ENCODE measurements at regions not wholly inside any gene's neighbourhood (a gene's known extent, or its start where the extent isn't known, plus 50 kb on each side); places are given as distances from the start of the nearest gene placed in this dataset.

DNA sequence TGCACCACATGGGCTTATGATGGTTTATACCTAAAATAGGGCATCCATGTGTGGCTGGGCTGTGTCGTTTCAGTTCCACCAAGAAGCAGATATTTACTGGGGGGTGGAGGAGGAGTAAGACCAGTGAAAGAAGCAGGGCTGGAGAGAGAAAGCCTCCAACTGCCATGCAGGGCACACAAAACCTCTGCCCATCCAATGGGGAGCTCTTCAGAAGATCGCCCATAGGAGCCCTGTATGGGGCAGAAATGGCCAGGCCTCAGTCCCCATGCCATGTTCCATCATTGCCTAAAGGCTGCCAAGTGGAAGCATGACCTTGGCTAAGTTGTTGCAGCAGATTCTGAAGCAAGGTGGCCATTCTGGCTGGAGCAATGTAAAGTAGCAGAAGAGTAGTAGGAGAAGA is 277.0 kb downstream of the MEX3B start:
- TF ChIP-seq, protein P1, sequence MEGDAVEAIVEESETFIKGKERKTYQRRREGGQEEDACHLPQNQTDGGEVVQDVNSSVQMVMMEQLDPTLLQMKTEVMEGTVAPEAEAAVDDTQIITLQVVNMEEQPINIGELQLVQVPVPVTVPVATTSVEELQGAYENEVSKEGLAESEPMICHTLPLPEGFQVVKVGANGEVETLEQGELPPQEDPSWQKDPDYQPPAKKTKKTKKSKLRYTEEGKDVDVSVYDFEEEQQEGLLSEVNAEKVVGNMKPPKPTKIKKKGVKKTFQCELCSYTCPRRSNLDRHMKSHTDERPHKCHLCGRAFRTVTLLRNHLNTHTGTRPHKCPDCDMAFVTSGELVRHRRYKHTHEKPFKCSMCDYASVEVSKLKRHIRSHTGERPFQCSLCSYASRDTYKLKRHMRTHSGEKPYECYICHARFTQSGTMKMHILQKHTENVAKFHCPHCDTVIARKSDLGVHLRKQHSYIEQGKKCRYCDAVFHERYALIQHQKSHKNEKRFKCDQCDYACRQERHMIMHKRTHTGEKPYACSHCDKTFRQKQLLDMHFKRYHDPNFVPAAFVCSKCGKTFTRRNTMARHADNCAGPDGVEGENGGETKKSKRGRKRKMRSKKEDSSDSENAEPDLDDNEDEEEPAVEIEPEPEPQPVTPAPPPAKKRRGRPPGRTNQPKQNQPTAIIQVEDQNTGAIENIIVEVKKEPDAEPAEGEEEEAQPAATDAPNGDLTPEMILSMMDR (IDR thresholded peaks at IDR 0.05), result no peak
- TF ChIP-seq POLR2A (IDR thresholded peaks at IDR 0.05), result no peak

Measured in esophagus squamous epithelium (tissue), 4 donors.